Lower leg skin (tissue), 4 donors: ENCODE measurements at regions not wholly inside any gene's neighbourhood (a gene's known extent, or its start where the extent isn't known, plus 50 kb on each side); places are given as distances from the start of the nearest gene placed in this dataset.

Source experiments
- DNase-seq, 2 donors: peaks; one replicate each; pipeline ENCODE4 v3.0.0-alpha.2; 2019; ENCODE audit warnings: low spot score in 2 of 2
- H3K4me3 ChIP-seq: fragments of 200-600 bp; sonication (generic); 2 replicates; pipeline ENCODE4 v1.5.1; 2017; ENCODE audit warnings: mild to moderate bottlenecking, low read depth; ENCODE audit not compliant: poor library complexity, severe bottlenecking
- POLR2A ChIP-seq, 2 donors: fragments of 450-650 bp; IDR thresholded peaks; one replicate each; pipeline ENCODE4 v1.6.1; 2016 to 2017; ENCODE audit warnings: antibody characterized with exemption in 2 of 2, mild to moderate bottlenecking in 1 of 2, moderate library complexity in 1 of 2
- WGBS, 2 donors: methylation state at CpG; one replicate each; pipeline ENCODE4 v1.1.5; 2018; 5-methylcytosine and 5-hydroxymethylcytosine counted together
- intact Hi-C: fragments of 100-400 bp; cut with DNase I; formaldehyde crosslinking; loops from one replicate; pipeline ENCODE4 v1.15.0; 2023; ENCODE audit warnings: low total_unique reads
- TF ChIP-seq, protein P1 (sequence below), 3 donors: fragments of 450-650 bp; IDR thresholded peaks; one replicate each; pipeline ENCODE4 v1.5.1; 2016; ENCODE audit warnings: antibody characterized with exemption in 3 of 3, mild to moderate bottlenecking in 3 of 3, moderate library complexity in 2 of 3

DNA sequence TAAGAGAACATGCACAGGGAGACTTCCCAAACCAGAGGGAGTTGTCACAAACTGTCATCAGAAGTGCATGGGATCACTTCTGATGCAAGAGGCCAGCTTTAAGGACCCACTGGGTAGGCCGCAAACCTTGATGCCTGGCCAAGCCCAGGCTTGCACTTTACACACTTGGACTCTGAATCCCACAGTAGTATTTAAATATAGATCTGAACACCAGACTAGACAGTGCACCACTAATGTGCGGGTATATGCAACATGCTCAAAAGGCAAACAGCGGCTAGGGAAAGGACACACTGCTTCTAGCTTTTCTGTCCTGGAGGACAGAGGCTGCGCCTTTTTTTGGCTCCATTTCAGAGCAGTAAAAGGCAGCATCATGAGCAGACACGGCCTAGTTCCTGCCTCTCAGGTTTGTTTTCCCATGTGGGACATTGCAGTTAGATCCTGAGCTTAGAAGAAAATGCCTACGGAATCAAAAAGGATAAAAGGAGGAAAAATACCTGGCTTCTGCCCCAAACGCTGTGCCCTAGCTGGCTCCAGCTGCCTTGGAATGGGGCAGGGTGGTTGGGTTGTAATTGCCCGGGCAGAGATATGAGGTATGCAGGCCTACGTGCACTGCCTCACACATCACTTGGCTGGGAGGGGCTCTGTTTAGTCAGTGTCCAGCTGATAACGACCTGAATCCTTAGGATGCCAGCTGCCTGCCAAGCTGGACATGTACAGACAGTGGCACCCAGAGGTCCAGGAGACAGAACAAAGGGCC, 84.5 kb upstream of the EGLN3 start:
- no peak for DNase-seq
- 54 to 62% methylated on average over 10 of the region's 10 CpGs for WGBS, 2 donors
- intact Hi-C loops = no loop called here
- no peak overlapping the region for H3K4me3 ChIP-seq
- TF ChIP-seq POLR2A (IDR thresholded peaks at IDR 0.05) = no peak
- TF ChIP-seq, protein P1, sequence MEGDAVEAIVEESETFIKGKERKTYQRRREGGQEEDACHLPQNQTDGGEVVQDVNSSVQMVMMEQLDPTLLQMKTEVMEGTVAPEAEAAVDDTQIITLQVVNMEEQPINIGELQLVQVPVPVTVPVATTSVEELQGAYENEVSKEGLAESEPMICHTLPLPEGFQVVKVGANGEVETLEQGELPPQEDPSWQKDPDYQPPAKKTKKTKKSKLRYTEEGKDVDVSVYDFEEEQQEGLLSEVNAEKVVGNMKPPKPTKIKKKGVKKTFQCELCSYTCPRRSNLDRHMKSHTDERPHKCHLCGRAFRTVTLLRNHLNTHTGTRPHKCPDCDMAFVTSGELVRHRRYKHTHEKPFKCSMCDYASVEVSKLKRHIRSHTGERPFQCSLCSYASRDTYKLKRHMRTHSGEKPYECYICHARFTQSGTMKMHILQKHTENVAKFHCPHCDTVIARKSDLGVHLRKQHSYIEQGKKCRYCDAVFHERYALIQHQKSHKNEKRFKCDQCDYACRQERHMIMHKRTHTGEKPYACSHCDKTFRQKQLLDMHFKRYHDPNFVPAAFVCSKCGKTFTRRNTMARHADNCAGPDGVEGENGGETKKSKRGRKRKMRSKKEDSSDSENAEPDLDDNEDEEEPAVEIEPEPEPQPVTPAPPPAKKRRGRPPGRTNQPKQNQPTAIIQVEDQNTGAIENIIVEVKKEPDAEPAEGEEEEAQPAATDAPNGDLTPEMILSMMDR (IDR thresholded peaks at IDR 0.05) = peak in 1 of 3 donors; percentile 46

DNA sequence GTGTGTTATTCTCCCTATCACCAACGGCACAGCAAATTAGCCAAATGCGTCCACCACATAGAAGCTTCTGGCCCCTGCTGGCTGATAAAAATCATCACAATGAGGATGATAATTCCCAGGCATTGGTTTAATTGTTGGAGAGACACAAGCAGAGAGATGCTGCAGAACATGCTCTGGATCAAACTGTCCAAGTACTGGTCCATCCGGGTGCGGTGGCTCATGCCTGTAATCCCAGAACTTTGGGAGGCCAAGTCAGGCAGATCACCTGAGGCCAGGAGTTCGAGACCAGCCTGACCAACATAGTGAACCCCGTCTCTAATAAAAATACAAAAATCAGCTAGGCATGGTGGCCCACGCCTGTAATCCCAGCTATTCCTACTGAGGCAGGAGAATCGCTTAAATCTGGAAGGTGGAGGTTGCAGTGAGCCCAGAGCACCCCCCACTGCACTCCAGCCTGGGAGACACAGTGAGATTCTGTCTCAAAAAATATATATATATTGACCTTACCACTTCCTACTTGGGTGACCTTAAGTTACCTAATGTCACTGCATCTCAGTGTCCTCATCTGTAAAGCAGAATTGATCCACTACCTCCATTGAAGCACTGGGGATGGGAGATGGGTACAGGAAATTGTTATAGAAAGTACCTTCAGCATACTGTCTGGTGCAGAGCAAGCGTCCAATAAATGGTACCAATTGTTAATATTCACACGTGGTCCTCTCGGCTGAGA, 83.7 kb upstream of the EGLN3 start:
- TF ChIP-seq, protein P1 (IDR thresholded peaks at IDR 0.05) = no peak
- no peak for TF ChIP-seq POLR2A (IDR thresholded peaks at IDR 0.05)
- intact Hi-C loops = no loop called here
- WGBS, 2 donors = 80 to 94% methylated on average over 11 of the region's 11 CpGs
- no peak for DNase-seq
- H3K4me3 ChIP-seq = no peak overlapping the region

DNA sequence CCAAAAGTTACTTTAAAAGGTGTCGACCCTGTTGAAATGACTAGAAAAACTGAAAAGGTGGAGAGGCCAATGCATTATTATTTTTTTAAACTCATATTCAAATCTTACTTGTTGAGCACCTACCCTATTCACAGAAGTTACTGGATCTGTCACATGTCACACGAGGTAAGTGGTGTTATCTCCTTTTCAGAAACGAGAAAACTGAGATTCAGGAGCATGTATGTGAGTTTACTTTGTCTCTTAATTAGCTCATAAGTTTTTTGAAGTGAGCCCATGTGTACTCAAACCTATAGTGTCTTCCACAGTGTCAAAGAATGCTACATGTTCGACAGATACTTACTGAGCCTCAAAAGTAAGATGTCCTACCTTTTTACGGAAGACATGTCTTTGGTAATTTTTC, 81.8 kb upstream of the EGLN3 start:
- no peak for TF ChIP-seq POLR2A (IDR thresholded peaks at IDR 0.05)
- TF ChIP-seq, protein P1 (IDR thresholded peaks at IDR 0.05) = no peak
- no peak overlapping the region for H3K4me3 ChIP-seq
- WGBS, 2 donors = 87 to 97% methylated on average over 5 of the region's 5 CpGs
- no peak for DNase-seq
- intact Hi-C loops = no loop called here

DNA sequence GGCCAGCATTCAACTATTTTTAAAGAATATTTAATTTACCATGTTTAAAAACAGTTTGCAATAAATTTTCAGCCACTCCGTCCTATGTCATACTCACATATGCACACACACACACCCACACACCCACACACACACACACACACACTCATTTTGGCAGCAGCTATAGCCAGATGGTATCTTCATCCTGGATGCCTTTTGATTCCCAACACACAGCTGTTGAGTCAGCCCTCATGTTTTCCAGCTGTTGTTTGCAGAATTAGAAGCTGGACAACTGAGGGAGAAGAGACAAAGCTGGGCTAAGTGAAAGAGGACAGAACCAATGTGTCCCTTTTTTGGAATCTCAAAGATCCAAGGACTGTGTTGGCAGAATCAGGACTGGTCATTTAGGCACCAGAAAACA, 80.0 kb upstream of the EGLN3 start:
- 28 to 29% methylated on average over 1 of the region's 1 CpG for WGBS, 2 donors
- no peak for TF ChIP-seq POLR2A (IDR thresholded peaks at IDR 0.05)
- TF ChIP-seq, protein P1 (IDR thresholded peaks at IDR 0.05) = no peak
- DNase-seq = peak in 1 of 2 donors; percentile 31
- no peak overlapping the region for H3K4me3 ChIP-seq
- intact Hi-C loops = no loop called here

DNA sequence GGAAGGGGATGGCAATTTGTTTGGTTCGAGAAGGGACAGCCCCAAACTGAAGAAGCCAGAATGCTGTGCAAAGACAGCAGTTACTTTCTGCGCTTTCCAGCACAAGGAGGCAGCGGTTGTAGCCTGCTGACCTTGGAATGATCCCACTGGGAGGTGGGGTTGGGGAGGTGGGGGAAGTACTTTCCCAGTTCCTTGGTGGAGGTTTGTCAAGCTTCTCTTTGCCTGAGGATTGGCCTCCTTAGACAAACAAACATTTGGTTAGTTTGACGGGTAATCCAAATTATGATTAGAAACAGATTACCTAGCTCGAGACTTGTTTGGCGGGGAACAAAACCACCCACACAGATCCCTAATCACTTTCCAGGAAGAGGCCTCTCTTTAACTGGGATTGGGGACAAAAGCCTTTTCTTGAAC, 79.1 kb upstream of the EGLN3 start:
- TF ChIP-seq, protein P1 (IDR thresholded peaks at IDR 0.05) = no peak
- TF ChIP-seq POLR2A (IDR thresholded peaks at IDR 0.05) = no peak
- DNase-seq = peak; percentile 52 to 90
- intact Hi-C loops = loop anchor here (10.0 kb wide), 1 partner anchor 75 kb away; the partner anchor contains the start of gene EGLN3
- 57 to 60% methylated on average over 6 of the region's 6 CpGs for WGBS, 2 donors
- no peak overlapping the region for H3K4me3 ChIP-seq
